Dendritic cell treated with granulocyte-macrophage colony-stimulating factor and Interleukin-4, amounts not matched to agents 40 ng/mL and 50 ng/mL, for 4 days (primary cell): ENCODE measurements at regions not wholly inside any gene's neighbourhood (a gene's known extent, or its start where the extent isn't known, plus 50 kb on each side); places are given as distances from the start of the nearest gene placed in this dataset.
"Not testable (repeated sequence)": the region's sequence is repeated elsewhere in the genome, so short reads cannot be mapped to it uniquely, and the experiment has no call there.

ENCODE experiments used
- H3K27ac Mint-ChIP-seq: one replicate; pipeline ENCODE4 v1.8.0; 2022; ENCODE audit warnings: mild to moderate bottlenecking, mixed read lengths
- H3K27me3 Mint-ChIP-seq: one replicate; pipeline ENCODE4 v1.8.0; 2022; ENCODE audit warnings: mild to moderate bottlenecking, mixed read lengths
- H3K36me3 Mint-ChIP-seq: one replicate; pipeline ENCODE4 v1.8.0; 2022; ENCODE audit warnings: low read depth, mixed read lengths
- H3K4me1 Mint-ChIP-seq: one replicate; pipeline ENCODE4 v1.8.0; 2022; ENCODE audit warnings: low read depth, mixed read lengths
- H3K4me3 Mint-ChIP-seq: one replicate; pipeline ENCODE4 v1.8.0; 2022; ENCODE audit warnings: mild to moderate bottlenecking, moderate library complexity, mixed read lengths
- H3K9me3 Mint-ChIP-seq: one replicate; pipeline ENCODE4 v1.8.0; 2022; ENCODE audit warnings: mixed read lengths
- intact Hi-C: fragments of 100-400 bp; cut with micrococcal nuclease; formaldehyde crosslinking; loops from one replicate; pipeline ENCODE4 v1.15.0; 2022

- intact Hi-C loops, result no loop called here
- H3K27me3 Mint-ChIP-seq, result no peaks in the 10 kb centered on the region
- no peaks in the 10 kb centered on the region for H3K4me1 Mint-ChIP-seq
- no peak overlapping the region for H3K4me3 Mint-ChIP-seq
- peaks cover 8% of the 10 kb centered on the region for H3K9me3 Mint-ChIP-seq
- no peaks in the 10 kb centered on the region for H3K36me3 Mint-ChIP-seq
- H3K27ac Mint-ChIP-seq, result no peak overlapping the region
Measured at GRCh38 chr4:107351196-107351595, 315.1 kb upstream of the DKK2 start.

GRCh38 chr4:107349732-107350131 is 313.6 kb upstream of the DKK2 start:
- H3K9me3 Mint-ChIP-seq, result peaks cover 8% of the 10 kb centered on the region
- no peaks in the 10 kb centered on the region for H3K4me1 Mint-ChIP-seq
- no peaks in the 10 kb centered on the region for H3K36me3 Mint-ChIP-seq
- H3K27ac Mint-ChIP-seq, result no peak overlapping the region
- no peak overlapping the region for H3K4me3 Mint-ChIP-seq
- no peaks in the 10 kb centered on the region for H3K27me3 Mint-ChIP-seq
- intact Hi-C loops, result no loop called here

- no peaks in the 10 kb centered on the region for H3K36me3 Mint-ChIP-seq
- peaks cover 7% of the 10 kb centered on the region for H3K9me3 Mint-ChIP-seq
- H3K27me3 Mint-ChIP-seq, result no peaks in the 10 kb centered on the region
- intact Hi-C loops, result no loop called here
- no peak overlapping the region for H3K4me3 Mint-ChIP-seq
- no peaks in the 10 kb centered on the region for H3K4me1 Mint-ChIP-seq
- no peak overlapping the region for H3K27ac Mint-ChIP-seq
Measured at GRCh38 chr4:107349266-107349665, 313.2 kb upstream of the DKK2 start.

- Mint-ChIP-seq H3K27ac (no peak overlapping the region), H3K4me1 (no peaks in the 10 kb centered on the region), H3K36me3 (no peaks in the 10 kb centered on the region), H3K4me3 (no peak overlapping the region), H3K9me3 (no peaks in the 10 kb centered on the region), H3K27me3 (no peaks in the 10 kb centered on the region)
- intact Hi-C loops, result no loop called here
Measured at GRCh38 chr4:107348188-107349050, 312.3 kb upstream of the DKK2 start.

GRCh38 chr4:107333518-107333917 is 297.4 kb upstream of the DKK2 start:
- Mint-ChIP-seq H3K27ac (no peak overlapping the region), H3K4me3 (no peak overlapping the region), H3K36me3 (no peaks in the 10 kb centered on the region), H3K9me3 (peaks cover 13% of the 10 kb centered on the region), H3K27me3 (no peaks in the 10 kb centered on the region), H3K4me1 (no peaks in the 10 kb centered on the region)
- intact Hi-C loops, result no loop called here

- H3K27ac Mint-ChIP-seq, H3K36me3 Mint-ChIP-seq, H3K27me3 Mint-ChIP-seq, H3K4me3 Mint-ChIP-seq, H3K4me1 Mint-ChIP-seq, intact Hi-C loops: not testable (repeated sequence)
- peaks cover 22% of the 10 kb centered on the region for H3K9me3 Mint-ChIP-seq
Measured at GRCh38 chr4:107332656-107333055, 296.5 kb upstream of the DKK2 start.

GRCh38 chr4:107330916-107331315 is 294.8 kb upstream of the DKK2 start:
- Mint-ChIP-seq H3K4me3 (no peak overlapping the region), H3K27me3 (no peaks in the 10 kb centered on the region), H3K36me3 (no peaks in the 10 kb centered on the region), H3K27ac (no peak overlapping the region), H3K4me1 (no peaks in the 10 kb centered on the region), H3K9me3 (peaks cover 23% of the 10 kb centered on the region)
- intact Hi-C loops, result no loop called here

GRCh38 chr4:107319386-107319785 is 283.3 kb upstream of the DKK2 start:
- intact Hi-C loops, result no loop called here

GRCh38 chr4:107318078-107318477 is 282.0 kb upstream of the DKK2 start:
- no peak overlapping the region for H3K27ac Mint-ChIP-seq
- no peaks in the 10 kb centered on the region for H3K27me3 Mint-ChIP-seq
- peaks cover 10% of the 10 kb centered on the region for H3K9me3 Mint-ChIP-seq
- H3K36me3 Mint-ChIP-seq, result no peaks in the 10 kb centered on the region
- intact Hi-C loops, result no loop called here
- no peak overlapping the region for H3K4me3 Mint-ChIP-seq
- no peaks in the 10 kb centered on the region for H3K4me1 Mint-ChIP-seq

More at GRCh38 chr4:107319386-107319785, 283.3 kb upstream of the DKK2 start:
- Mint-ChIP-seq H3K4me3 (no peak overlapping the region), H3K27ac (no peak overlapping the region), H3K4me1 (no peaks in the 10 kb centered on the region), H3K36me3 (no peaks in the 10 kb centered on the region), H3K9me3 (peaks cover 10% of the 10 kb centered on the region), H3K27me3 (no peaks in the 10 kb centered on the region)

GRCh38 chr4:107317611-107318010 is 281.5 kb upstream of the DKK2 start:
- Mint-ChIP-seq H3K9me3 (peaks cover 10% of the 10 kb centered on the region), H3K4me1 (no peaks in the 10 kb centered on the region), H3K36me3 (no peaks in the 10 kb centered on the region), H3K27ac (no peak overlapping the region), H3K27me3 (no peaks in the 10 kb centered on the region), H3K4me3 (no peak overlapping the region)
- intact Hi-C loops, result no loop called here

- Mint-ChIP-seq H3K27ac (no peak overlapping the region), H3K9me3 (peaks cover 7% of the 10 kb centered on the region), H3K36me3 (no peaks in the 10 kb centered on the region), H3K27me3 (no peaks in the 10 kb centered on the region), H3K4me3 (no peak overlapping the region), H3K4me1 (no peaks in the 10 kb centered on the region)
- intact Hi-C loops, result no loop called here
Measured at GRCh38 chr4:107315584-107315983, 279.5 kb upstream of the DKK2 start.

- no peaks in the 10 kb centered on the region for H3K27me3 Mint-ChIP-seq
- H3K4me1 Mint-ChIP-seq, result no peaks in the 10 kb centered on the region
- intact Hi-C loops, result no loop called here
- H3K36me3 Mint-ChIP-seq, result no peaks in the 10 kb centered on the region
- H3K27ac Mint-ChIP-seq, result no peak overlapping the region
- no peak overlapping the region for H3K4me3 Mint-ChIP-seq
- peaks cover 12% of the 10 kb centered on the region for H3K9me3 Mint-ChIP-seq
Measured at GRCh38 chr4:107314156-107314555, 278.0 kb upstream of the DKK2 start.

- H3K9me3 Mint-ChIP-seq, result peaks cover 12% of the 10 kb centered on the region
- H3K27ac Mint-ChIP-seq, result no peak overlapping the region
- H3K27me3 Mint-ChIP-seq, result no peaks in the 10 kb centered on the region
- intact Hi-C loops, result no loop called here
- H3K36me3 Mint-ChIP-seq, result no peaks in the 10 kb centered on the region
- H3K4me1 Mint-ChIP-seq, result no peaks in the 10 kb centered on the region
- H3K4me3 Mint-ChIP-seq, result no peak overlapping the region
Measured at GRCh38 chr4:107312366-107312765, 276.3 kb upstream of the DKK2 start.

- intact Hi-C loops, result no loop called here
- Mint-ChIP-seq H3K27ac (no peak overlapping the region), H3K27me3 (no peaks in the 10 kb centered on the region), H3K4me3 (no peak overlapping the region), H3K36me3 (no peaks in the 10 kb centered on the region), H3K4me1 (no peaks in the 10 kb centered on the region), H3K9me3 (peaks cover 17% of the 10 kb centered on the region)
Measured at GRCh38 chr4:107304699-107305286, 268.7 kb upstream of the DKK2 start.

GRCh38 chr4:107299646-107300045 is 263.5 kb upstream of the DKK2 start:
- no peaks in the 10 kb centered on the region for H3K4me1 Mint-ChIP-seq
- H3K27ac Mint-ChIP-seq, result no peak overlapping the region
- no peaks in the 10 kb centered on the region for H3K27me3 Mint-ChIP-seq
- no peak overlapping the region for H3K4me3 Mint-ChIP-seq
- H3K36me3 Mint-ChIP-seq, result no peaks in the 10 kb centered on the region
- intact Hi-C loops, result no loop called here
- H3K9me3 Mint-ChIP-seq, result peaks cover 17% of the 10 kb centered on the region
